Activated T-helper 17 cell treated with anti-CD3 and anti-CD28 coated beads, Interleukin-2, amount 50 U/mL, for 72 hours (primary cell): ENCODE measurements at regions not wholly inside any gene's neighbourhood (a gene's known extent, or its start where the extent isn't known, plus 50 kb on each side); places are given as distances from the start of the nearest gene placed in this dataset.
"Not testable (repeated sequence)": the region's sequence is repeated elsewhere in the genome, so short reads cannot be mapped to it uniquely, and the experiment has no call there.

ENCODE experiments used
- ATAC-seq: fragments of 150-1000 bp; cut with Tn5 transposase; replicated peaks from 2 replicates; pipeline ENCODE4 v1.10.0; 2021; ENCODE audit warnings: mild to moderate bottlenecking, moderate library complexity
- H3K27ac Mint-ChIP-seq: one replicate; pipeline ENCODE4 v1.8.0; 2022; ENCODE audit warnings: mixed read lengths
- H3K27me3 Mint-ChIP-seq: one replicate; pipeline ENCODE4 v1.8.0; 2022; ENCODE audit warnings: mixed read lengths
- H3K36me3 Mint-ChIP-seq: one replicate; pipeline ENCODE4 v1.8.0; 2022; ENCODE audit warnings: low read depth, mild to moderate bottlenecking, mixed read lengths
- H3K4me1 Mint-ChIP-seq: one replicate; pipeline ENCODE4 v1.8.0; 2022; ENCODE audit warnings: mixed read lengths
- H3K4me3 Mint-ChIP-seq: one replicate; pipeline ENCODE4 v1.8.0; 2022; ENCODE audit warnings: mild to moderate bottlenecking, mixed read lengths
- H3K9me3 Mint-ChIP-seq: one replicate; pipeline ENCODE4 v1.8.0; 2022; ENCODE audit warnings: mixed read lengths

- not testable (repeated sequence) for H3K4me3 Mint-ChIP-seq, H3K27me3 Mint-ChIP-seq, H3K36me3 Mint-ChIP-seq, ATAC-seq, H3K27ac Mint-ChIP-seq, H3K9me3 Mint-ChIP-seq, H3K4me1 Mint-ChIP-seq
Observed at GRCh38 chr16:29191636-29192180, 206.9 kb downstream of the LAT start.

GRCh38 chr16:29190553-29191431 is 205.9 kb downstream of the LAT start:
- ATAC-seq, H3K36me3 Mint-ChIP-seq, H3K9me3 Mint-ChIP-seq, H3K27me3 Mint-ChIP-seq, H3K4me1 Mint-ChIP-seq, H3K4me3 Mint-ChIP-seq: not testable (repeated sequence)
- H3K27ac Mint-ChIP-seq = peak overlapping the region; percentile 46

GRCh38 chr16:29188806-29189205 is 204.0 kb downstream of the LAT start:
- not testable (repeated sequence) for H3K9me3 Mint-ChIP-seq, H3K4me3 Mint-ChIP-seq, H3K27me3 Mint-ChIP-seq, H3K4me1 Mint-ChIP-seq, H3K36me3 Mint-ChIP-seq, ATAC-seq, H3K27ac Mint-ChIP-seq

- H3K36me3 Mint-ChIP-seq, H3K9me3 Mint-ChIP-seq, H3K4me1 Mint-ChIP-seq, ATAC-seq, H3K4me3 Mint-ChIP-seq, H3K27me3 Mint-ChIP-seq, H3K27ac Mint-ChIP-seq: not testable (repeated sequence)
Observed at GRCh38 chr16:29186306-29187220, 201.7 kb downstream of the LAT start.

GRCh38 chr16:29185872-29186271 is 201.0 kb downstream of the LAT start:
- H3K9me3 Mint-ChIP-seq, H3K36me3 Mint-ChIP-seq, H3K27ac Mint-ChIP-seq, H3K27me3 Mint-ChIP-seq, H3K4me3 Mint-ChIP-seq, H3K4me1 Mint-ChIP-seq, ATAC-seq: not testable (repeated sequence)

- not testable (repeated sequence) for H3K36me3 Mint-ChIP-seq, H3K4me3 Mint-ChIP-seq, H3K4me1 Mint-ChIP-seq, H3K27me3 Mint-ChIP-seq, H3K9me3 Mint-ChIP-seq, H3K27ac Mint-ChIP-seq, ATAC-seq
Observed at GRCh38 chr16:29184738-29185438, 200.0 kb downstream of the LAT start.

GRCh38 chr16:29182940-29183868 is 198.4 kb downstream of the LAT start:
- not testable (repeated sequence) for H3K36me3 Mint-ChIP-seq, H3K4me1 Mint-ChIP-seq, ATAC-seq, H3K27ac Mint-ChIP-seq, H3K4me3 Mint-ChIP-seq, H3K9me3 Mint-ChIP-seq, H3K27me3 Mint-ChIP-seq

- ATAC-seq = no peak
- H3K27me3 Mint-ChIP-seq = no peaks in the 10 kb centered on the region
- H3K4me3 Mint-ChIP-seq = no peak overlapping the region
- H3K27ac Mint-ChIP-seq = no peak overlapping the region
- H3K36me3 Mint-ChIP-seq = no peaks in the 10 kb centered on the region
- no peaks in the 10 kb centered on the region for H3K9me3 Mint-ChIP-seq
- no peaks in the 10 kb centered on the region for H3K4me1 Mint-ChIP-seq
Observed at GRCh38 chr16:29182501-29182900, 197.6 kb downstream of the LAT start.

GRCh38 chr16:29181921-29182411 is 197.1 kb downstream of the LAT start:
- not testable (repeated sequence) for H3K36me3 Mint-ChIP-seq, H3K27me3 Mint-ChIP-seq, H3K4me1 Mint-ChIP-seq, H3K4me3 Mint-ChIP-seq, H3K27ac Mint-ChIP-seq, H3K9me3 Mint-ChIP-seq
- ATAC-seq = peak; percentile 21

GRCh38 chr16:29181254-29181780 is 196.5 kb downstream of the LAT start:
- ATAC-seq, H3K27me3 Mint-ChIP-seq, H3K36me3 Mint-ChIP-seq, H3K27ac Mint-ChIP-seq, H3K9me3 Mint-ChIP-seq, H3K4me3 Mint-ChIP-seq, H3K4me1 Mint-ChIP-seq: not testable (repeated sequence)

GRCh38 chr16:29180206-29180600 is 195.4 kb downstream of the LAT start:
- not testable (repeated sequence) for H3K27me3 Mint-ChIP-seq, H3K9me3 Mint-ChIP-seq, H3K4me3 Mint-ChIP-seq, H3K4me1 Mint-ChIP-seq, ATAC-seq, H3K27ac Mint-ChIP-seq, H3K36me3 Mint-ChIP-seq

- H3K36me3 Mint-ChIP-seq, H3K27ac Mint-ChIP-seq, H3K4me3 Mint-ChIP-seq, H3K9me3 Mint-ChIP-seq, H3K4me1 Mint-ChIP-seq, H3K27me3 Mint-ChIP-seq, ATAC-seq: not testable (repeated sequence)
Observed at GRCh38 chr16:29179401-29180205, 194.8 kb downstream of the LAT start.
